Memory B cell (primary cell): ENCODE measurements at regions not wholly inside any gene's neighbourhood (a gene's known extent, or its start where the extent isn't known, plus 50 kb on each side); places are given as distances from the start of the nearest gene placed in this dataset.

Experiments used
- ATAC-seq: fragments of 150-1000 bp; cut with Tn5 transposase; 2 replicates; pipeline ENCODE4 v1.10.0; 2021; ENCODE audit warnings: low read depth, mild to moderate bottlenecking, moderate library complexity
- DNase-seq, 2 donors: peaks; one replicate each; pipeline ENCODE4 v3.0.0; 2022; ENCODE audit warnings: low spot score in 2 of 2
- H3K27ac Mint-ChIP-seq: one replicate; pipeline ENCODE4 v1.8.0; 2022; ENCODE audit warnings: mild to moderate bottlenecking, moderate library complexity, mixed read lengths
- H3K27me3 Mint-ChIP-seq: one replicate; pipeline ENCODE4 v1.8.0; 2022; ENCODE audit warnings: mixed read lengths
- H3K36me3 Mint-ChIP-seq: one replicate; pipeline ENCODE4 v1.8.0; 2022; ENCODE audit warnings: mild to moderate bottlenecking, mixed read lengths
- H3K4me1 Mint-ChIP-seq: one replicate; pipeline ENCODE4 v1.8.0; 2022; ENCODE audit warnings: mixed read lengths
- H3K4me3 Mint-ChIP-seq: one replicate; pipeline ENCODE4 v1.8.0; 2022; ENCODE audit warnings: mild to moderate bottlenecking, moderate library complexity, mixed read lengths
- H3K9me3 Mint-ChIP-seq: one replicate; pipeline ENCODE4 v1.8.0; 2022; ENCODE audit warnings: mixed read lengths

DNA sequence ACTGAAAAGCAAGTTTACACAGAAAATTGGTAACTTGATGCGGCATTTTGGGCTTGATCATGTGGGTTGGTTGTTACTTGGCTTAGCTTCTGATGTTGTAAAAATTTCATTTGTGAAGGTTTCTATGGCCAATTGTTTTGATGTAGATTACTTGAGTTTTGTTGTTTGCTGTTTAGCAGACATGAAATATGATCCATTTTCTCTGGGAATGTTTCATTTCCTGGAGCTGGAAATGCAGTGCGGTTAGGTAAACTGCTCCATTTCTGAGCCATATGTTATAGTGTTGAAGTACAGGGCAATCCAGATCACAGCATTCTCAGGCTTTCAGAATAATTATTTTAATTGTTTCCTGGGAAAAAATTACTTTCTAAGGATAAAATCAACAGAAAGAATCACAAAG is 396.9 kb downstream of the ENC1 start:
- H3K4me1 Mint-ChIP-seq = no peaks in the 10 kb centered on the region
- ATAC-seq = no peak

DNA sequence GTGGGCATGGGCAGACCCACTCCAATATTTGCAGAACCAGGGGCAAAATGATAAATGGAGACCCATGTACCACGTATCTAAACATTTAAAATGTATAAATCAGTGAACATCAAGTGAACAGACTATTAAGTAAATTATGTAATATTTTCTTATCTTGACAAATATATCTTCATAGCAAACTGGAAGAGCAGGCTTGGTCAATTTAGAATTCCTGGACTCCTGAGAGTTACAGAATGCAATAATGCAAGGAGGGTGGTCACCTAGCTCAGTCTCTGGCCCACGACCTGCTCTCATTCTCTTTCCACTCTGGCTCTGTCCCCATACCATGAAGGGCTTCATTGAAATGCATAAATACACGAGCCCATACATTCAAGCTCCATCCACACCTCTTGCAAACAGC is 398.0 kb downstream of the ENC1 start:
- no peak for ATAC-seq
- no peaks in the 10 kb centered on the region for H3K4me1 Mint-ChIP-seq
- DNase-seq = no peak
- no peak overlapping the region for H3K27ac Mint-ChIP-seq
- H3K9me3 Mint-ChIP-seq = no peaks in the 10 kb centered on the region
- H3K4me3 Mint-ChIP-seq = no peak overlapping the region
- peaks cover 6% of the 10 kb centered on the region for H3K27me3 Mint-ChIP-seq
- no peaks in the 10 kb centered on the region for H3K36me3 Mint-ChIP-seq

More for the DNA sequence above, 396.9 kb downstream of the ENC1 start:
- no peak for DNase-seq
- Mint-ChIP-seq H3K9me3 (no peaks in the 10 kb centered on the region), H3K27ac (no peak overlapping the region), H3K27me3 (peaks cover 5% of the 10 kb centered on the region), H3K4me3 (no peak overlapping the region), H3K36me3 (no peaks in the 10 kb centered on the region)

DNA sequence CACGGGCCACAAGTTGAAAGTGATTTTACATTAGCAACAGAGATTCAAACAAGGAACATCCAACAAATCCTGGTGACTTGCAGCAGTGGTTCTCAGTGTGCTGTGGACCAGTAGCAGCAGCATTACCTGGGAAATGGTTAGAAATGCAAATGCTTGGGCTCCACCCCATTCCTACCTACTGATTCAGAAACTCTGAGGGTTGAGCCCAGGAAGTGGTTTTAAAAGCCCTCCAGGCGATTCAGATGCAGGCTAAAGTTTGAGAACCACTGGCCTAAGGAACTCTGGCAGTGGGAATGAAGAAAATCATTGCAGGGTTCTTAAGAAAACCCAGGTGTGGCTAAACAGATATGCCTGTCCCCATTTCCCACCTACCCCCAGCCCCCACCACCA is 398.8 kb downstream of the ENC1 start:
- H3K4me1 Mint-ChIP-seq = no peaks in the 10 kb centered on the region
- H3K27me3 Mint-ChIP-seq = peaks cover 6% of the 10 kb centered on the region
- H3K9me3 Mint-ChIP-seq = no peaks in the 10 kb centered on the region
- DNase-seq = no peak
- H3K27ac Mint-ChIP-seq = no peak overlapping the region
- no peak for ATAC-seq
- no peaks in the 10 kb centered on the region for H3K36me3 Mint-ChIP-seq
- no peak overlapping the region for H3K4me3 Mint-ChIP-seq

DNA sequence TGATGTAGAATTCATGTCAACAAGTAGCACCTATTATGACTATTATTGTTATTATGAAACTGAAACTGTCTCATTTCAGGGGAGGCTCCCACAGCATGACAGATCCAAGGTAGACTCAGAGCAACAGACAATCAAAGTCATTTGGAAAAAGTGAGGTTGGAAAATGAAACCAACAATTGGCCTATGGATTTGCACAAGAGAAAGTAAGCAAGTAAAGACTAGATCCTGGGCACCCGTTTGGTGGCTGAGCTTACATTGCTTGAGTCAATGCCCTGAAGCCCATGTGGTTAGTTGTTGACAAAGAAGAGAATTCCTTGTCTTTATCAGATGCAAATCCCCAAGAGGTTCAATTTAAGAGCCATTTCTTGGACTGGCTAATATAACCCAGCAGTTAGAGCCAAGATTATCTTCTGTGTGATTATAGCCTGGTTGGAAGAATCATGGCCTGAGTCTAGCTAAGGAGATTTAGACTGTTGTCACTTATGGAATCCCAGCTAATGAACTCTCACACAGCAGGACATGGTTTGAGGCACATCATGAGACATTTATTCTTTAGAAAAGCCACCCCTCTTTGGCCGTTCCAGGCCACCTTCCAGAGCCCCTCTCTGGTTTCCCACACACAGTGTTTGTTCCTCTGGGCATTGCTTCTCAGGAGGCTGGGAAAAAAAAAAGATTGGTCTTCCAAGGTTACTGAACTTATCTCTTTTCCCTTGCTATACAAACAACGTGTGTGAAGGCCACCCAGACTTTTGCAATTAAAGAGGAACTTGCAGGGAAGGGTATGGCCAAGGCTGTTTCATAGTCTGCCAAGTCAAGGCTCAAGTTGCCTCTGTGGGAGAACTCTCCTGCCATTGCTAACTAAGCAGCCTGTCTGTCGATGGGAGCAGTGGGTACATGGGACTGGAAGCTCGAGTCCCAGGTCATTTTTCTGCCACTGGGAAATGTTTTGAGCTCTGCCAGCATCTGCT is 399.5 kb downstream of the ENC1 start:
- no peaks in the 10 kb centered on the region for H3K4me1 Mint-ChIP-seq
- peaks cover 6% of the 10 kb centered on the region for H3K27me3 Mint-ChIP-seq
- H3K36me3 Mint-ChIP-seq = no peaks in the 10 kb centered on the region
- H3K27ac Mint-ChIP-seq = no peak overlapping the region
- no peaks in the 10 kb centered on the region for H3K9me3 Mint-ChIP-seq
- no peak overlapping the region for H3K4me3 Mint-ChIP-seq
- no peak for DNase-seq
- ATAC-seq = no peak

DNA sequence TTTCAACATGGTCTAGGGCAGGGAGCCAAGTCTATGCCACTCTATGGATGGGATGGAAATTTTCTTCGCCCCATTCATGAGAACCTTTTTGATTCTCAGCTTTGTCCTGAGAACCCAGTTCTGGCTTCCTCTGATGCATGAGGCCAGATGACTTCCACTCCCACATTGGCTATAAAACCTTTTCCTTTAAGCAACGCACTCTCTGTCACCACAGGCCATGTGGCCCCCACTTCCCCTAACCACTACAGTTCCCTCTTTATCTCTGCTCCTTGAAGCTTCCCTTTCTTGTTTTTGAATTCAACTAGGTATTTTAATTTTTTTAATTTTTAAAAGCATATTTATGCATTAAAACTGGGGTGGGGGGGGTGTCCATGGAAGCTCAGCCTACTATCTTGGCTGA is 401.3 kb downstream of the ENC1 start:
- Mint-ChIP-seq H3K36me3 (no peaks in the 10 kb centered on the region), H3K27ac (no peak overlapping the region), H3K4me3 (no peak overlapping the region), H3K9me3 (no peaks in the 10 kb centered on the region), H3K4me1 (no peaks in the 10 kb centered on the region), H3K27me3 (peaks cover 7% of the 10 kb centered on the region)
- ATAC-seq = no peak
- DNase-seq = no peak

DNA sequence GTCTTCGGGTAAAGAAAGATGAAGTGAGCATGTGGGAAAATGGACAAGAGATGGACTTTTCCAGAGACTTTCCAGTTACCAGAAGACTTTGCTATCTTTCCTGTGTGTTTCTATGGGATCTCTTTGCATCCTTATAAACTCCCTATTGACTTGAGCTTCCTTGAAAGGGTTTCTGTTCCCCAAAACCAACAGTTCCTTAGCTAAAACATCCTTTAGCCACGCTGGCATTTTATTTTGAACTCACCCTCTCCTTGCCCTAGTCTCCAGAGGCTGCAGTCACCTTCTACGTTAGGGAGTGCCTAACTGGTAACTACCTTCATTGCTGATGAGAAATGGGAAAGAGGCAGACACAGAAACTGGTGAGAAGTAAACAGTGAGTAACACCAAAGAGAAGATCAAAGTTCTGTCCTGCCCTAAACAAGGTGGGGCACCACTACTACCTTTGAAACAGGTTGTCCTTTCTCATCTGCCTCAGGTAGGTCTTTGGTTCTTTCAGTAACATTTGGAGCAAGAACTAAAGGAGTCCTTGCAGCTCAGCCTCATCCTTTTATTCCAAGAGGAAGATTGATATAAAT is 402.9 kb downstream of the ENC1 start:
- Mint-ChIP-seq H3K4me3 (no peak overlapping the region), H3K27me3 (peaks cover 8% of the 10 kb centered on the region), H3K9me3 (no peaks in the 10 kb centered on the region), H3K36me3 (no peaks in the 10 kb centered on the region), H3K4me1 (no peaks in the 10 kb centered on the region), H3K27ac (no peak overlapping the region)
- no peak for DNase-seq
- no peak for ATAC-seq

DNA sequence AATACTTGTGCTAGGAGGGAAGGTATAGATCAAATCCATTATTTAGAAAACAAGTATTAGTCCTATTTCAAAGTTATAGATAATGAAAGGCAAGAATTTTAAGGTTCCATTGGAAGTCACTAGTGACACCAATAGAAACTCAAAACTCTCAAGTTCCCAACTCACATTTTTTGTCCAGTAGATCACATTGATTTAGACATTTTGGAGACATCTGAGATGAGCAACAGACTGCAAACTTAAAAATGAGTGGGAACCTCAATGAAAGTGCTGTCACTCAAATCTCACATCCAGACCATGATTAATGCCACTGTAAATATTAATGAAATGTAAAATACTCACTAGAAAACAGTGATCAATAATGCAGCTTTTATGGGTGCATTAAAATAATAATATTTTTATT is 405.0 kb downstream of the ENC1 start:
- DNase-seq (no peak), ATAC-seq (no peak)
- H3K27me3 Mint-ChIP-seq = peaks cover 12% of the 10 kb centered on the region
- no peaks in the 10 kb centered on the region for H3K9me3 Mint-ChIP-seq
- H3K27ac Mint-ChIP-seq = no peak overlapping the region
- no peak overlapping the region for H3K4me3 Mint-ChIP-seq
- H3K4me1 Mint-ChIP-seq = no peaks in the 10 kb centered on the region
- no peaks in the 10 kb centered on the region for H3K36me3 Mint-ChIP-seq

DNA sequence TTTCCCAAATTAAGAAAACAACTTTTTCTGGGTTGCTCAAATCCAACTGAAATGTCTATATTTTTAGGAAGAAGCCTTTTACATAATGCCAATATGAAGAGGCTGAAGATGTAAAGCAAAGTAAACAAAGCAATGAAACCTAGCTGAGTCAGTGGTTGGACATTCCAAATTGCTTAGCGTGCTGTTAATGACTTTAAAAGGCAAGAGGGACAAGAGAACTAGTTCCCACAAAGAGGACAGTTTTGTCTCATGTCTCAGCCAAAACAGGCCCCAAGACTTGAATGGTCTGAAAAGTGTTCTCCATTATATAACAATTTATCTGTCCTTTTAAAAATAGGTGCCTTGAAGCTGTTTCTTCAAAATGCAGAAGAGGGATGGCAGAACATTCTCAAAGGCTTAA is 407.0 kb downstream of the ENC1 start:
- no peak for ATAC-seq
- Mint-ChIP-seq H3K27me3 (peaks cover 10% of the 10 kb centered on the region), H3K4me1 (no peaks in the 10 kb centered on the region), H3K4me3 (no peak overlapping the region), H3K36me3 (no peaks in the 10 kb centered on the region), H3K9me3 (peaks cover 3% of the 10 kb centered on the region), H3K27ac (no peak overlapping the region)
- DNase-seq = no peak

DNA sequence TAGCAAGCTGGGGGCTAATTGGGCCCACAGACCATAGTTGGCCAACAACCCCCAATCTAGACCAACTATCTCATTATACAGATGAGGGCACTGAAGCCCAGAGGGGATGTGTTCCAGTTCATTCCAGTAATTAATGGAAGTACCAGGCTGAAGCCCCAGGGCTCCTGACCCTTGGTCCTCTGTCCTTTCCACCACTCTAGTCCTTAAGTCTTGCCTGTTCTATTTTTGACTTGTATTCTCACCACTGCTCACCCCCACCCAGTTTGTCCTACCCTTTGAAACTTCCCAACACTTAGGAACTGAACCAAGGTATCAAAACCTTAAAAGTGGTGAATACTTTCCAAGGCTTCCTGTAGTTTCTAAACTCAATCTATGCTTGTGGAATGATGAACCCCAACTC is 407.4 kb downstream of the ENC1 start:
- ATAC-seq = no peak
- H3K4me3 Mint-ChIP-seq = no peak overlapping the region
- peaks cover 3% of the 10 kb centered on the region for H3K9me3 Mint-ChIP-seq
- H3K27ac Mint-ChIP-seq = no peak overlapping the region
- no peaks in the 10 kb centered on the region for H3K36me3 Mint-ChIP-seq
- peaks cover 7% of the 10 kb centered on the region for H3K27me3 Mint-ChIP-seq
- no peak for DNase-seq
- H3K4me1 Mint-ChIP-seq = no peaks in the 10 kb centered on the region

DNA sequence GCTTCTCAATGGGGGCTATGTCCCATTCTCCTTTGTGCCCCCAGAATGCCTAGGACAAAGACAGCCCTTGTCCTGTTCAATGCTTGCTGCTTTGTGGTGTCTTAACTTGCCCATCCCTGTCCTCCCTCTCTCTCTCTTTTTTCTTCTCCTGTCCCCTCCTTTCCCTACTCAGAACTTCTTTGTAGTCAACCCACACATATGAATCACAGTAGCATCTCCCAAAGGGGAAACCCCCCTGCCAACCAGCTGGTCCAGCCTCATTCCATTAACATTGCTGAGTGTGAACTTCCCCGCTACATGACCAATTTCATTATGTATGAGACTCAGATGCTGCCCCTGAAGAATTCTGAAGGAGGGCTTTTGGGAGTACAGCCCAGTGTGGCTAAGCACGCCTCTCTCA is 408.3 kb downstream of the ENC1 start:
- Mint-ChIP-seq H3K27ac (no peak overlapping the region), H3K4me3 (no peak overlapping the region), H3K4me1 (no peaks in the 10 kb centered on the region), H3K27me3 (peaks cover 11% of the 10 kb centered on the region), H3K36me3 (no peaks in the 10 kb centered on the region), H3K9me3 (peaks cover 3% of the 10 kb centered on the region)
- no peak for DNase-seq
- no peak for ATAC-seq

DNA sequence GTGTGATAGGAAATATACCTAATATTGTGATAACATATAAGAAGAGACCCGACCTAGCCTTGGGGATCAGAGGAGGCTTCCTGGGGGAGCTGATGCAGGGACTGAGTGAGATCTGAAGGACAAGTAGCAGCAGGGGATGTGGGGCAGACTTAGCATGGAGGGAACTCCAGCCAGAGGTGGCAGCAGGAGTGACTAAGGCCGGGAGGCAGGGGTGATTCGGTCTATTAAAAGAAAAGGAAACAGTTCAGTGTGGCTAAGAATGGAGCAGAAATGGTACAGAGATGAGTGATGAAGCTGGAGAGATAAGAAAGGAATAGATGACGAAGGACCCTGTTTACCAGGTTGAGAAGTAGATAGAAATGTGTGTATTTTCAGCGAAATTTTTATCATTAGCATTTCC is 408.8 kb downstream of the ENC1 start:
- H3K9me3 Mint-ChIP-seq = peaks cover 3% of the 10 kb centered on the region
- no peaks in the 10 kb centered on the region for H3K36me3 Mint-ChIP-seq
- no peak overlapping the region for H3K27ac Mint-ChIP-seq
- no peaks in the 10 kb centered on the region for H3K4me1 Mint-ChIP-seq
- no peak for DNase-seq
- no peak for ATAC-seq
- H3K4me3 Mint-ChIP-seq = no peak overlapping the region
- peaks cover 11% of the 10 kb centered on the region for H3K27me3 Mint-ChIP-seq

DNA sequence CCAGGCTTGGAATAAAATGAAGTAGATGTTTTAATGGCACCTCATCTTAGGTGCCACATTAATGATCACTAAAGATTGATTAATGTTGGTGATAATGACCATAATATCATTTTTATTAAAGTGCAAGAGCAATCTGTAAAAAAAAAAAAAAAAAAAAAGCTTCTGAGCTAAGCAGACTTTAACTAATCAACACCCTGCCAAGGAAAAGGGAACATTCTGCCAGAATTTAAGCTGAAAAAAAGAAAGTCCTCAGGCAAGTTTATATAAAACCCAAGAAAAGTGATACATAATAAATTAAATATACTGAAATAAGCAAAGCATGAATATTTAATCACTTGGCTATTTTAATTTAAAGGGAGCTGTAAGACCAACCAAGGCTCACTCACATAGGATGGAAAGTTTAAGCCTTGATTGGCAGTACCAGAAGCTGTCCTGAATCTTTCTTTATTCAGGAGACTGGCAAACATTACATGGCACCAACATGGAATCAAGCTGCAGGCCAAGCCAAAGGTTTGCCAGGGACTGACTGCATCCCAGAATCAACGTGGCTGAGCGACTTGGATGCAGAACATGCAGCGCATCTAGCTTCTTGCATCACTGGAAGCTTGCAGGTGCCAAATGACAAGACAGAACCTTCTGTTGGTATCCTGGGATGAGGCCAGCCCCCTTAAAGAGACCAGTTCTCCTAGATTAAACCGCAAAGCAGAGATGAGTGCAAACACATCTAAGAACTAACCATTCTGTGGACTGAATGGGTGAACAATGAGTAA is 413.6 kb downstream of the ENC1 start:
- Mint-ChIP-seq H3K27ac (no peak overlapping the region), H3K36me3 (no peaks in the 10 kb centered on the region), H3K4me1 (no peaks in the 10 kb centered on the region), H3K4me3 (no peak overlapping the region), H3K27me3 (peaks cover 9% of the 10 kb centered on the region), H3K9me3 (peaks cover 4% of the 10 kb centered on the region)
- ATAC-seq (no peak), DNase-seq (no peak)

DNA sequence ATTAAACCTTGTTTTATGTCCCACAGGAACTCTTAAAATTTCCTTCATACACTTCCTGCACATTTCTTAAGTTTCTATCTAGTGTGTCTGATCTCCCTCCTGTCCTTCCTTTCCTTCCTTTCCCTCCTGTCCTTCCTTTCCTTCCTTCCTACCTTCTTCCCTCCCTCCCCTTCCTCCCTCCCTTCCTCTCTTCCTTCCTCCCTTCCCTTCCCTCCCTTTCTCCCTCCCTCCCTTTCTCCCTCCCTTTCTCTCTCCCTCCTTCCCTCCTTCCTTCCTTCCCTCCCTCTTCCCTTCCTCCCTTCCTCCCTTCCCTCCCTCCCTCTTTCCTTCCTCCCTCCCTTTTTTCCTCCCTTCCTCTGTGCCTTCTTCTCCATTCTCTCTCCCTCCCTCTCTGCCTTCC is 414.9 kb downstream of the ENC1 start:
- ATAC-seq (no peak), DNase-seq (no peak)
- no peak overlapping the region for H3K27ac Mint-ChIP-seq
- H3K9me3 Mint-ChIP-seq = peaks cover 4% of the 10 kb centered on the region
- no peaks in the 10 kb centered on the region for H3K4me1 Mint-ChIP-seq
- peaks cover 6% of the 10 kb centered on the region for H3K27me3 Mint-ChIP-seq
- no peaks in the 10 kb centered on the region for H3K36me3 Mint-ChIP-seq
- H3K4me3 Mint-ChIP-seq = no peak overlapping the region

DNA sequence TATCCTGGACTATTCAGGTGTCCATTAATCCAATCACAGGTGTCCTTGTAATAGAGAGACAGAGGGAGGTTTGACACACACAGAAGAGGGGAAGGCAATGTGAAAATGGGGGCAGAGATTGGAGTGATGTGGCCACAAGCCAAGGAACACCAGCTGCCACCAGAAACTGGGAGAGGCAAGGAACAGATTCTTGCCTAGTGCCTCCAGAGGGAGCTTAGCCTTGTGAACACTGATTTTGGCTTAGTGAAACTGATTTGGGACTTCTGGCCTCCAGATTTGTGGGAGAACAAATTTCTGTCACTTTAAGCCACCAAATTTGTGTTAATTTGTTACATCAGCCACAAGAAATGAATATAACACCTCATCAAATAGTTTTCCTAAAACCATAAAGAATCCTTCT is 416.2 kb downstream of the ENC1 start:
- Mint-ChIP-seq H3K9me3 (peaks cover 1% of the 10 kb centered on the region), H3K4me3 (no peak overlapping the region), H3K27me3 (peaks cover 6% of the 10 kb centered on the region), H3K27ac (no peak overlapping the region), H3K4me1 (no peaks in the 10 kb centered on the region), H3K36me3 (no peaks in the 10 kb centered on the region)
- DNase-seq (no peak), ATAC-seq (no peak)
